ENCODE measurements at regions not wholly inside any gene's neighbourhood (a gene's known extent, or its start where the extent isn't known, plus 50 kb on each side); places are given as distances from the start of the nearest gene placed in this dataset.

DNA sequence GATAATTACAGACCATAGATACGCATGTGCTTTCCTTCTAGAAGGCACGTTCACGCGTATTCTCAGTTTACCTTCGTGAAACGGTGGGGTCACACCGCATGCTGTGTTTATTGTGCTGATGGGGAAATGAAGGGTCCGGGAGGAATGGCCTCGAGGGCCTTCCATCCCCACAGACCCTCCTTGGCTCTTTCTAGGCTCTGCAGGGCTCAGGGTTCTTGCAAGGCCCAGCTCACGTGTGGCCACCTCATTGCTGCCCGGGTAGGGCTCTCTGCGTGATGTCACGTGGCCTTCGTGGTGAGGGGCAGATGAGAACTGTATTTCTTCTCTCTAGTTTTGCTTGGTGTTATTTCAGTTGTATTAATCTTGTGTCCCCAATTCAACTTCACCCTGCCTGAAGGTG, 133.5 kb upstream of the ALKAL2 start:
- no peak for TF ChIP-seq BACH1 (IDR thresholded peaks at IDR 0.05; ENCODE audit: low read length)
- TF ChIP-seq, protein P1, sequence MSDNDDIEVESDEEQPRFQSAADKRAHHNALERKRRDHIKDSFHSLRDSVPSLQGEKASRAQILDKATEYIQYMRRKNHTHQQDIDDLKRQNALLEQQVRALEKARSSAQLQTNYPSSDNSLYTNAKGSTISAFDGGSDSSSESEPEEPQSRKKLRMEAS (IDR thresholded peaks at IDR 0.05) = no peak
- TF ChIP-seq EZH2 (IDR thresholded peaks at IDR 0.05; ENCODE audit: low read depth, low read length, severe bottlenecking) = no peak
- no peak for TF ChIP-seq NRF1 (IDR thresholded peaks at IDR 0.05; ENCODE audit: low read depth, low read length)
- TF ChIP-seq, protein P2, sequence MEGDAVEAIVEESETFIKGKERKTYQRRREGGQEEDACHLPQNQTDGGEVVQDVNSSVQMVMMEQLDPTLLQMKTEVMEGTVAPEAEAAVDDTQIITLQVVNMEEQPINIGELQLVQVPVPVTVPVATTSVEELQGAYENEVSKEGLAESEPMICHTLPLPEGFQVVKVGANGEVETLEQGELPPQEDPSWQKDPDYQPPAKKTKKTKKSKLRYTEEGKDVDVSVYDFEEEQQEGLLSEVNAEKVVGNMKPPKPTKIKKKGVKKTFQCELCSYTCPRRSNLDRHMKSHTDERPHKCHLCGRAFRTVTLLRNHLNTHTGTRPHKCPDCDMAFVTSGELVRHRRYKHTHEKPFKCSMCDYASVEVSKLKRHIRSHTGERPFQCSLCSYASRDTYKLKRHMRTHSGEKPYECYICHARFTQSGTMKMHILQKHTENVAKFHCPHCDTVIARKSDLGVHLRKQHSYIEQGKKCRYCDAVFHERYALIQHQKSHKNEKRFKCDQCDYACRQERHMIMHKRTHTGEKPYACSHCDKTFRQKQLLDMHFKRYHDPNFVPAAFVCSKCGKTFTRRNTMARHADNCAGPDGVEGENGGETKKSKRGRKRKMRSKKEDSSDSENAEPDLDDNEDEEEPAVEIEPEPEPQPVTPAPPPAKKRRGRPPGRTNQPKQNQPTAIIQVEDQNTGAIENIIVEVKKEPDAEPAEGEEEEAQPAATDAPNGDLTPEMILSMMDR (IDR thresholded peaks at IDR 0.05; ENCODE audit: control extremely low read depth in 1 of 3, insufficient read depth in 1 of 3, low read depth in 1 of 3, low read length in 3 of 3) = no peak
- no peak for TF ChIP-seq CEBPB (IDR thresholded peaks at IDR 0.05; ENCODE audit: low read depth, low read length)
